ENCODE measurements at regions not wholly inside any gene's neighbourhood (a gene's known extent, or its start where the extent isn't known, plus 50 kb on each side); places are given as distances from the start of the nearest gene placed in this dataset.

DNA sequence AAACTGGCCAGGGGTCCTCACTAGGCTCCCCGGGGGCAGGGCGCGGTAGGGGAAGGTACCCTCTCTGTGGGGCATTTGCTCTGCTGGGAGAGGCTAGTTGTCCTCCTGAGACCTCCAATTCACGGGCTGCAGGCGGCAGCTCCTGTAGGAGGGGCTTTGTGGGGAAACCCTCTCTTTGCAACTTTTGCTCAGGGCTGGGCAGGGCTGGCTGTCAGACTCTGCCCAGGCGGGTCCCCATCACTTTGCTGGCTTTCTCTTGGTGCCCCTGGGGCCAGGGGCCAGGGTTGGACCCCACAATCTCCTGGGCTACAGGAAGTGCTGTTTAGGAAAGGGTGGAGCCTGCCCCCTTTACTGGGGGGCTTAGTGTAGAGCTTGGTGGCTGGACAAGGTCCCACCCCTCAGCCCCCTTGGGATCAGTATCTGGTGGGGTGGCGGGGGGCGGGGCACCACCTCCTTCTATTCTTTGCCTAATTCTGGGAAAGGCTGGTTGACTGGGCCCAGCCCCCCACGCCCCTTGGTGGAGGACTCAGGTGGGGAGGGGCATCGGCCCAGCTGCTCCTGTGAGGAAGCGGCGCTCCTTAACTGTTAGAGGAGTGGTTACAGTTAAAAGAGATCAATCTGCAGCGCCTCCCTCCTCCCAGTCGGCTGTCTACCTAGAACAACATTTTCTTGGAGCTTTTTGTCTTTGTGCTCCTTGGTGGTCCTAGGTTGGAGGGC lies 918.7 kb downstream of the AACS start:
- no peak overlapping the region for H3K23ac ChIP-seq (ENCODE audit: insufficient read length, low read depth, low read length)
- no peaks in the 10 kb centered on the region for H3K4me1 ChIP-seq (ENCODE audit: insufficient read depth, low read length)
- H3K79me1 ChIP-seq (ENCODE audit: insufficient read depth, low read depth, low read length, poor library complexity, severe bottlenecking): no peaks in the 10 kb centered on the region
- no peak overlapping the region for H2AFZ ChIP-seq (ENCODE audit: low read length)
- H3K27ac Mint-ChIP-seq: peak overlapping the region; percentile 85 to 95 (median 94); a peak in 6 of 7 replicates
- peak overlapping the region; percentile 78 for H3K4me2 ChIP-seq (ENCODE audit: insufficient read depth, insufficient read length, low read length)
- peaks cover 2 to 5% (median 3%) of the 10 kb centered on the region in 3 experiments; a peak in 2 of 7 replicates for H3K36me3 Mint-ChIP-seq (ENCODE audit: insufficient read depth in 1 of 3, low read depth in 3 of 3)
- peak; percentile 94 for DNase-seq
- no CpG with 5 or more reads among the region's 14 CpGs for WGBS (ENCODE audit: extremely low coverage, insufficient read length, low lambda C conversion rate)
- H2BK12ac ChIP-seq (ENCODE audit: insufficient read length, low read depth, low read length): no peak overlapping the region
- no peak overlapping the region for H4K8ac ChIP-seq (replicated peaks; ENCODE audit: insufficient read length, low read depth, low read length)
- H4K20me1 ChIP-seq (ENCODE audit: control insufficient read depth, insufficient read depth, insufficient read length): no peaks in the 10 kb centered on the region
- H3K4ac ChIP-seq (ENCODE audit: low read depth, low read length): no peak overlapping the region
- H3K79me2 ChIP-seq (ENCODE audit: insufficient read depth, low read length): no peaks in the 10 kb centered on the region
- H2BK15ac ChIP-seq (ENCODE audit: low read depth, low read length): no peak overlapping the region
- no peak overlapping the region for H3K14ac ChIP-seq (ENCODE audit: insufficient read depth, low read length)
- no peak overlapping the region for H4K5ac ChIP-seq (ENCODE audit: insufficient read length, low read depth, low read length)
- peaks cover 12% of the 10 kb centered on the region for H3K27me3 Mint-ChIP-seq (ENCODE audit: low read depth)
- H3K23me2 ChIP-seq (ENCODE audit: insufficient read length, low read depth, low read length, poor library complexity, severe bottlenecking): no peaks in the 10 kb centered on the region
- no peak overlapping the region for H3K27ac ChIP-seq (ENCODE audit: insufficient read length, low read depth, low read length)
- no peak overlapping the region for H2BK120ac ChIP-seq (ENCODE audit: low read depth, low read length, poor library complexity, severe bottlenecking)
- H3K4me1 Mint-ChIP-seq: peaks cover 16% of the 10 kb centered on the region in 2 experiments
- peak overlapping the region; percentile 67 for H3K9ac ChIP-seq (ENCODE audit: extremely low read depth, insufficient read length, low read length)
- H3K4me3 Mint-ChIP-seq: peak overlapping the region; percentile 81 to 89
- no peak overlapping the region for H4K91ac ChIP-seq (ENCODE audit: insufficient read length, low read depth, low read length)
- H2BK5ac ChIP-seq (ENCODE audit: insufficient read length, low read length): no peak overlapping the region
- H3K18ac ChIP-seq (ENCODE audit: insufficient read length, low read depth, low read length): peak overlapping the region; percentile 79
- TF ChIP-seq, protein P1, sequence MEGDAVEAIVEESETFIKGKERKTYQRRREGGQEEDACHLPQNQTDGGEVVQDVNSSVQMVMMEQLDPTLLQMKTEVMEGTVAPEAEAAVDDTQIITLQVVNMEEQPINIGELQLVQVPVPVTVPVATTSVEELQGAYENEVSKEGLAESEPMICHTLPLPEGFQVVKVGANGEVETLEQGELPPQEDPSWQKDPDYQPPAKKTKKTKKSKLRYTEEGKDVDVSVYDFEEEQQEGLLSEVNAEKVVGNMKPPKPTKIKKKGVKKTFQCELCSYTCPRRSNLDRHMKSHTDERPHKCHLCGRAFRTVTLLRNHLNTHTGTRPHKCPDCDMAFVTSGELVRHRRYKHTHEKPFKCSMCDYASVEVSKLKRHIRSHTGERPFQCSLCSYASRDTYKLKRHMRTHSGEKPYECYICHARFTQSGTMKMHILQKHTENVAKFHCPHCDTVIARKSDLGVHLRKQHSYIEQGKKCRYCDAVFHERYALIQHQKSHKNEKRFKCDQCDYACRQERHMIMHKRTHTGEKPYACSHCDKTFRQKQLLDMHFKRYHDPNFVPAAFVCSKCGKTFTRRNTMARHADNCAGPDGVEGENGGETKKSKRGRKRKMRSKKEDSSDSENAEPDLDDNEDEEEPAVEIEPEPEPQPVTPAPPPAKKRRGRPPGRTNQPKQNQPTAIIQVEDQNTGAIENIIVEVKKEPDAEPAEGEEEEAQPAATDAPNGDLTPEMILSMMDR (conservative IDR thresholded peaks at IDR 0.05): no peak
- H3K27me3 ChIP-seq (ENCODE audit: insufficient read depth, low read length): no peaks in the 10 kb centered on the region
- H3K56ac ChIP-seq (ENCODE audit: insufficient read length, low read depth, low read length): no peak overlapping the region
- H3K9me3 Mint-ChIP-seq: peaks cover 4 to 5% of the 10 kb centered on the region in 2 experiments; a peak in 3 of 5 replicates
- no peak overlapping the region for H3T11ph ChIP-seq (ENCODE audit: low read length)
- H2BK20ac ChIP-seq (ENCODE audit: low read depth, low read length, poor library complexity, severe bottlenecking): no peak overlapping the region
- no peak overlapping the region for H2AK5ac ChIP-seq (ENCODE audit: insufficient read length, low read length)
- no peaks in the 10 kb centered on the region for H3K9me3 ChIP-seq (ENCODE audit: control insufficient read depth, low read depth, low read length)

All from H9 (cell line).